Colonic mucosa (tissue), 4 donors: ENCODE measurements at regions not wholly inside any gene's neighbourhood (a gene's known extent, or its start where the extent isn't known, plus 50 kb on each side); places are given as distances from the start of the nearest gene placed in this dataset.

Source experiments
- DNase-seq: peaks from one replicate; pipeline ENCODE4 v3.0.0-alpha.2; 2020
- H3K27ac ChIP-seq: fragments of 200-600 bp; one replicate; pipeline ENCODE4 v1.8.0; 2021
- H3K27me3 ChIP-seq: fragments of 200-600 bp; one replicate; pipeline ENCODE4 v1.8.0; 2021
- H3K36me3 ChIP-seq: fragments of 200-600 bp; one replicate; pipeline ENCODE4 v1.8.0; 2021
- H3K4me1 ChIP-seq: fragments of 200-600 bp; one replicate; pipeline ENCODE4 v1.8.0; 2021; ENCODE audit warnings: mild to moderate bottlenecking
- H3K4me3 ChIP-seq: fragments of 200-600 bp; one replicate; pipeline ENCODE4 v1.8.0; 2021
- H3K9ac ChIP-seq, 2 donors: one replicate each; pipeline ENCODE4 v1.7.0; 2013; ENCODE audit warnings: control low read depth in 2 of 2, low read depth in 2 of 2, low read length in 2 of 2
- H3K9me3 ChIP-seq: fragments of 200-600 bp; one replicate; pipeline ENCODE4 v1.8.0; 2021
- CTCF ChIP-seq: fragments of 200-600 bp; IDR thresholded peaks from one replicate; pipeline ENCODE4 v1.8.0; 2022; ENCODE audit warnings: antibody characterized with exemption, mild to moderate bottlenecking
- intact Hi-C: fragments of 100-400 bp; cut with DNase I; formaldehyde crosslinking; loops from one replicate; pipeline ENCODE4 v1.14.1; 2022
- donor health status: healthy.
- donor health status: DM: no; HTN: no; CAD: no.
- donor health status: DM: no; HTN: no; CAD: no.

GRCh38 chr2:19559596-19560240 is 201.3 kb upstream of the OSR1 start:
- Histone ChIP-seq H3K9me3 (no peaks in the 10 kb centered on the region), H3K4me3 (no peak overlapping the region), H3K36me3 (no peaks in the 10 kb centered on the region), H3K27ac (no peak overlapping the region), H3K4me1 (no peaks in the 10 kb centered on the region), H3K27me3 (no peaks in the 10 kb centered on the region), H3K9ac (no peak overlapping the region)
- peak; percentile 61 for DNase-seq
- intact Hi-C loops = no loop called here
- no peak for TF ChIP-seq CTCF

- intact Hi-C loops = no loop called here
- Histone ChIP-seq H3K4me1 (no peaks in the 10 kb centered on the region), H3K9ac (no peak overlapping the region)
Measured at GRCh38 chr2:19556648-19557047, 198.2 kb upstream of the OSR1 start.

GRCh38 chr2:19554520-19554919 is 196.1 kb upstream of the OSR1 start:
- Histone ChIP-seq H3K4me1 (no peaks in the 10 kb centered on the region), H3K27ac (no peak overlapping the region), H3K4me3 (no peak overlapping the region), H3K36me3 (no peaks in the 10 kb centered on the region), H3K9ac (no peak overlapping the region), H3K27me3 (no peaks in the 10 kb centered on the region), H3K9me3 (no peaks in the 10 kb centered on the region)
- DNase-seq = no peak
- TF ChIP-seq CTCF = no peak
- intact Hi-C loops = no loop called here

More at GRCh38 chr2:19556648-19557047, 198.2 kb upstream of the OSR1 start:
- H3K27me3 ChIP-seq = no peaks in the 10 kb centered on the region
- no peak for TF ChIP-seq CTCF
- no peak overlapping the region for H3K4me3 ChIP-seq
- DNase-seq = no peak
- H3K27ac ChIP-seq = no peak overlapping the region
- H3K36me3 ChIP-seq = no peaks in the 10 kb centered on the region
- no peaks in the 10 kb centered on the region for H3K9me3 ChIP-seq

GRCh38 chr2:19552270-19552669 is 193.8 kb upstream of the OSR1 start:
- Histone ChIP-seq H3K9ac (no peak overlapping the region), H3K36me3 (no peaks in the 10 kb centered on the region), H3K4me3 (no peak overlapping the region), H3K4me1 (no peaks in the 10 kb centered on the region), H3K27me3 (no peaks in the 10 kb centered on the region), H3K27ac (no peak overlapping the region), H3K9me3 (no peaks in the 10 kb centered on the region)
- DNase-seq = no peak
- TF ChIP-seq CTCF = no peak
- intact Hi-C loops = no loop called here

GRCh38 chr2:19550750-19551149 is 192.3 kb upstream of the OSR1 start:
- no peak for TF ChIP-seq CTCF
- no peaks in the 10 kb centered on the region for H3K4me1 ChIP-seq
- H3K4me3 ChIP-seq = no peak overlapping the region
- no peak overlapping the region for H3K9ac ChIP-seq
- H3K9me3 ChIP-seq = no peaks in the 10 kb centered on the region
- H3K36me3 ChIP-seq = no peaks in the 10 kb centered on the region
- no peak overlapping the region for H3K27ac ChIP-seq
- H3K27me3 ChIP-seq = no peaks in the 10 kb centered on the region
- no peak for DNase-seq
- intact Hi-C loops = no loop called here
